ENCODE measurements at regions not wholly inside any gene's neighbourhood (a gene's known extent, or its start where the extent isn't known, plus 50 kb on each side); places are given as distances from the start of the nearest gene placed in this dataset.

DNA sequence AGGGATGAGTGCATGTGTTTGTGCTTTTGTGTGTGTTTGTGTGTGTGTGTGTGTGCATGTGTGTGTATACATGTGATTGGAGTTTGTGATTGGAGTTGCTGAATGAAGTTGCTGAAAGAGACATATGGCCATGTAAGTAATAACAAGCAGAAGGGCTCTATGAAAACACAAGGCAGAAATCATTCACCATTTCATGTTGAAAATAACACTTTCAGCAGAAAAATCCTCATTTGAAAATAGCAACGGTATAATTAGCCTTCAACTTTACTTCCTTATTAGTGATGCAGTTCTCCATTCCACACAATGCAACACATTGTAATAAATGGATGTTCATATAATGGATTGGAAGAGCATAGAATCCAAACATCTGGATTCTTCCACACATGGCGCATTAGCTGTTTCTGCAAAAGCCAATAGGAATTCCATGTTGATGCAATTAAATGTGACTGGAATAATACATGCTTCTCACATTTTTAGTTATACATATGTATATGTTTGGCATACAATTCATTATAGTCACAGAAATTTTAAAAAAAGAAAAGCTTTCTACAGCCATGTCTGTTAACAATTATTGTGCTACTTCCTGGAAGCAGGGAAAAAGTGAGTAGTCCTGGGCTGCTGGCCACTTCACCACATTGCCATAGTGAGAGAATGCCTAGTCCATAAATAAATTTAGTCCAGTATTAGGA is 538.0 kb downstream of the LTN1 start:
- DNase-seq (ENCODE audit: extremely low read depth, insufficient read length): no peak
- no peak overlapping the region for H3K4me3 ChIP-seq (replicated peaks; ENCODE audit: low read depth, low read length)
- no peaks in the 10 kb centered on the region for H3K27me3 ChIP-seq (replicated peaks; ENCODE audit: control insufficient read depth, insufficient read depth, low read length)
- TF ChIP-seq, protein P1, sequence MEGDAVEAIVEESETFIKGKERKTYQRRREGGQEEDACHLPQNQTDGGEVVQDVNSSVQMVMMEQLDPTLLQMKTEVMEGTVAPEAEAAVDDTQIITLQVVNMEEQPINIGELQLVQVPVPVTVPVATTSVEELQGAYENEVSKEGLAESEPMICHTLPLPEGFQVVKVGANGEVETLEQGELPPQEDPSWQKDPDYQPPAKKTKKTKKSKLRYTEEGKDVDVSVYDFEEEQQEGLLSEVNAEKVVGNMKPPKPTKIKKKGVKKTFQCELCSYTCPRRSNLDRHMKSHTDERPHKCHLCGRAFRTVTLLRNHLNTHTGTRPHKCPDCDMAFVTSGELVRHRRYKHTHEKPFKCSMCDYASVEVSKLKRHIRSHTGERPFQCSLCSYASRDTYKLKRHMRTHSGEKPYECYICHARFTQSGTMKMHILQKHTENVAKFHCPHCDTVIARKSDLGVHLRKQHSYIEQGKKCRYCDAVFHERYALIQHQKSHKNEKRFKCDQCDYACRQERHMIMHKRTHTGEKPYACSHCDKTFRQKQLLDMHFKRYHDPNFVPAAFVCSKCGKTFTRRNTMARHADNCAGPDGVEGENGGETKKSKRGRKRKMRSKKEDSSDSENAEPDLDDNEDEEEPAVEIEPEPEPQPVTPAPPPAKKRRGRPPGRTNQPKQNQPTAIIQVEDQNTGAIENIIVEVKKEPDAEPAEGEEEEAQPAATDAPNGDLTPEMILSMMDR (IDR thresholded peaks at IDR 0.05; ENCODE audit: insufficient read depth, low read length, poor library complexity, severe bottlenecking): no peak
- H3K36me3 ChIP-seq (ENCODE audit: control insufficient read depth, insufficient read depth, low read length): no peaks in the 10 kb centered on the region

DNA sequence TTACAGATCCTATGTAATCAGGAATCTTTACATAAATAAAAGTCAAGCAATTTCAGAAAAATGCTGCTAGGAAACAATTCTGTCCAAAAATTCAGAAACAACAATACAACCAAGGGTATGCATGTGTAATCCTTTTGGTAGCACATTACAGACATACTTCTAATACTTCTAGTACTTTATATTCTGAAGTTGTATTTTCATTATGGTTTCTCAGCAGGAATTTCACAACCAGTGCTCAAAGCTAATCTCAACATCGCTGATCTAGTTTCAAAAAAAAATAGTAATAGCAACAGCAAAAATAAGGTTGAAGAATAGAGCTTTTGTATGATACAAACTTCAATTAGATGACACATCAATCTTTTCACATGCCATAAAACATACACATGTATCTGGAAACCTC is 545.2 kb downstream of the LTN1 start:
- H3K4me3 ChIP-seq (replicated peaks; ENCODE audit: low read depth, low read length): no peak overlapping the region
- H3K36me3 ChIP-seq (ENCODE audit: control insufficient read depth, insufficient read depth, low read length): no peaks in the 10 kb centered on the region
- DNase-seq (ENCODE audit: extremely low read depth, insufficient read length): no peak
- TF ChIP-seq, protein P1 (IDR thresholded peaks at IDR 0.05; ENCODE audit: insufficient read depth, low read length, poor library complexity, severe bottlenecking): no peak
- no peaks in the 10 kb centered on the region for H3K27me3 ChIP-seq (replicated peaks; ENCODE audit: control insufficient read depth, insufficient read depth, low read length)

- H3K27me3 ChIP-seq (replicated peaks; ENCODE audit: control insufficient read depth, insufficient read depth, low read length): no peaks in the 10 kb centered on the region
- TF ChIP-seq, protein P1 (IDR thresholded peaks at IDR 0.05; ENCODE audit: insufficient read depth, low read length, poor library complexity, severe bottlenecking): no peak
- H3K36me3 ChIP-seq (ENCODE audit: control insufficient read depth, insufficient read depth, low read length): no peaks in the 10 kb centered on the region
- DNase-seq (ENCODE audit: extremely low read depth, insufficient read length): no peak
- H3K4me3 ChIP-seq (replicated peaks; ENCODE audit: low read depth, low read length): no peak overlapping the region
Measured at GRCh38 chr21:28445141-28445830, 547.4 kb downstream of the LTN1 start.

GRCh38 chr21:28444557-28444956 is 548.1 kb downstream of the LTN1 start:
- no peak for DNase-seq (ENCODE audit: extremely low read depth, insufficient read length)
- H3K27me3 ChIP-seq (replicated peaks; ENCODE audit: control insufficient read depth, insufficient read depth, low read length): no peaks in the 10 kb centered on the region
- no peaks in the 10 kb centered on the region for H3K36me3 ChIP-seq (ENCODE audit: control insufficient read depth, insufficient read depth, low read length)
- H3K4me3 ChIP-seq (replicated peaks; ENCODE audit: low read depth, low read length): no peak overlapping the region
- TF ChIP-seq, protein P1 (IDR thresholded peaks at IDR 0.05; ENCODE audit: insufficient read depth, low read length, poor library complexity, severe bottlenecking): no peak

- TF ChIP-seq, protein P1 (IDR thresholded peaks at IDR 0.05; ENCODE audit: insufficient read depth, low read length, poor library complexity, severe bottlenecking): no peak
- H3K27me3 ChIP-seq (replicated peaks; ENCODE audit: control insufficient read depth, insufficient read depth, low read length): no peaks in the 10 kb centered on the region
- H3K36me3 ChIP-seq (ENCODE audit: control insufficient read depth, insufficient read depth, low read length): no peaks in the 10 kb centered on the region
- no peak for DNase-seq (ENCODE audit: extremely low read depth, insufficient read length)
- no peak overlapping the region for H3K4me3 ChIP-seq (replicated peaks; ENCODE audit: low read depth, low read length)
Measured at GRCh38 chr21:28444111-28444510, 548.6 kb downstream of the LTN1 start.
